HG03280 (cell line): ENCODE measurements at regions not wholly inside any gene's neighbourhood (a gene's known extent, or its start where the extent isn't known, plus 50 kb on each side); places are given as distances from the start of the nearest gene placed in this dataset.

ENCODE experiments used
- ATAC-seq: cut with Tn5 transposase; IDR thresholded peaks from one replicate; pipeline ENCODE4 v1.9.1; 2021; ENCODE audit warnings: mild to moderate bottlenecking, moderate library complexity; ENCODE audit not compliant: unreplicated experiment

DNA sequence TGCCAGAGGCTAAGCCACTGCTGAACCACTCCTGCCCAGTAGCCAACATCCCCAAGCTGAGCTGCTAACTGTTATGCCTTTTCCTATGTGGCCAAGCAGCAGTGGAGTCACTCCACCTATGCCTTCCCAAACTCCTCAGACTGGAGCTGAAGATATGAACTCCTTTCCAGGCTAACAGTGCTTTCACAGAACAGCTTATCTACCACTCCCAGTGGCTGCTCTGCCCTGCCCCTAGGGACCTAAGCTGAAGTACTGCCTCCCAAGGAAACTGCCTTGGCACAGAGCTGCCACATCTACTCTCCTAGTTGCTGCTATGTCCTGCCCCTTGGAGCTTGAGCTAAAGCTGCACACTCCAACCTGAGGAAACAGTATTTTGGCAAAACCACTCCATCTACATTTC lies 275.9 kb downstream of the RBM43 start:
- no peak for ATAC-seq

DNA sequence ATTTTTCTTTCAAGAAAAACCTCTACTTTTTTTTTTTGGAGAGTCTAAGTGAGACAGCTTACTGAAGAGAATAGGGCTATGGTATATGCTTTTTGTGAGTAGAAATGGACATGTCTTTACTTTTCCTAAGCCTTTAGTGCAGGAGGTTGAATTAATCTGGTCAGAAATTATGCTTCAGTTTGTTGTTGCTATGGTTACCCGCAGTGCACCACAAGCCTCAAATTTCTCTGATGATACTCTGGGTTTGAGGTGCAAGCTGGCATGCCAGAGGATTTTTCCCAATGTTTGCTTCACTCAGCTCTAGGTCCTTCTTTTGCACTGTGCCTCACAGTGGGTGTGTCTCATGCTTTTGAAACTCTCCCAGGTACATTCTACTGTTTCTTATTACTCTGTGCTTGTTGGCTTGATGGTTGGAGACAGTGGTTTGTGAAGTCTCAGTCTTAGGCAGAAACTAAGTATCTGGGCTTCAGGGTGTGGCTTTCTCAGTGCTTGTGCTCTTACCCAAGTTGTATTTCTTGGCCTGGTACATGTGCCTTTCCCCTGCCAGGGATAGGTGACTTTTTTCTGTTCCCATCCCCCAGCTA lies 278.3 kb downstream of the RBM43 start:
- no peak for ATAC-seq

DNA sequence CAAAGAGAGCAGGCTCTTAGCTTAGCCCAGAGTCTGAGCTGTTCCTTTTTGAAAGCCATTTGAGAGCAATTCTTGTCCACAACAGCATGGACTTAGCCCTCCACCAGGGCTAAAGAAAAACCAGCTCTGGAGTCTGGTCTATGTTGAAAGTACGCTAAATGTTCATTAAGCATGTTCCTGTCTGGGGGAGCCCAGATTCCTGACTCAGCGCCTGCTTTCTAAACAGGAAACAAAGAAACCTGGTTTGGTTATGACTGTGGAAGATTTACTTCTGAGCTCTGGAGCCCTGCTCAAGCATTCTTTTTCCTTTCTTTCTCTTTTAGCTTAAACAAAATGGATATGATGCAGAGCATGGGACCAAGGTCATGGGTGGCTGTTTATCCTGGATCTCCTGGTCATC lies 279.8 kb downstream of the RBM43 start:
- ATAC-seq = no peak

DNA sequence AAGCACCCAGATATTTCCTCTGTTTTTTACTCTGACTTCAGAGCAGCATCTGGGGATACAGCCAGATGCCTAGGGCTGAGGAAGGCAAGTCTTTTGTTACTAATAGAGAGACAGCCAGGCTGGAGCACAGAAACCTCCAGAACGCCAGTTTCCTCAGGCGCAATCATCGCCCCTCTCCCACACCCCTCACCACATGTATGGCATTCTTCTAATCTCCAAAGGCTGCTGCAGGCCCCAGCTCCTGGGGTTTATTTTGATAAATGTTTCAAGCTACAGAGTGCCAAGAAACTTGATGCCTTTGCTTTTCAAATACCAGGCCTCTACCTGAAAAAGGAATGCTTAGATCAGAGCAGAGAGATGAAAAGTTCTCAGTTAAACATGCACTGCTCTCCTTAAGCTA lies 283.6 kb downstream of the RBM43 start:
- ATAC-seq = no peak

DNA sequence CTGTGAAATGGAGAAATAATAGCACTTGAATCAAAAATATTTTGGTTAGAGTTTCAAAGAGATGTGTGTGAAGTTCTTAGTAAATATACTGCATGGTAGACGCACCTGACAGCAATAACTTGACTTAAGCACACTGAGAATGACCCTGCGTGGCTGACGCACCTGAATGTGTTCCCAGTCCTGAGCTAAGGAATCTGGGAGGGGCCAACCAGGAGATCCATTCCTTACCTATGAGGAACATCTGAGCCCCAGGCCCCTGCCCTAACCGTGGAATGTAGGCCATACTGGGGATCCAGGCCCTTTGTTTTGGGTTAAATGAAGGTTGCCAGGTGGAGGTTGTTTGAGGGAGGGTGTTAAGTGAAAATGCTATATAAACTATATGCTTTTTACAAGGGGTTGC lies 284.4 kb downstream of the RBM43 start:
- no peak for ATAC-seq

DNA sequence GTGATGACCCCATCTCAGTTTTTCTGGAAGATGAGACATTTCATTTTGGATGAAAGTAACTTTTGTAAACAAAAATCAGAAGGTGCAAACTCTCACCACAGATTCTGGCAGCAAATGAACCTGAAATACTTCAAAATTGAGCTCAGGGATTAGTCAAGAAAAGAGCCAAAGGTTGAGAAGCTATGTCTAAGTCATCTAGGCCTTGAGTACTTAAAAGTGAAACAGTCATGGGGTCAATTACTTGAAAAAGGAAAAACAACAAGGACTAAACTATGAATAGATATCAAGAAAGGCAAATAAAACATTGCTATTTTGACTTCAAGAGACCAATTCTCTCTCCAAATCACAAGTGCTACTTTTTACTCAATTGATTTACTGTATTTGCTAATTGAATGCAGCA lies 285.1 kb downstream of the RBM43 start:
- no peak for ATAC-seq

DNA sequence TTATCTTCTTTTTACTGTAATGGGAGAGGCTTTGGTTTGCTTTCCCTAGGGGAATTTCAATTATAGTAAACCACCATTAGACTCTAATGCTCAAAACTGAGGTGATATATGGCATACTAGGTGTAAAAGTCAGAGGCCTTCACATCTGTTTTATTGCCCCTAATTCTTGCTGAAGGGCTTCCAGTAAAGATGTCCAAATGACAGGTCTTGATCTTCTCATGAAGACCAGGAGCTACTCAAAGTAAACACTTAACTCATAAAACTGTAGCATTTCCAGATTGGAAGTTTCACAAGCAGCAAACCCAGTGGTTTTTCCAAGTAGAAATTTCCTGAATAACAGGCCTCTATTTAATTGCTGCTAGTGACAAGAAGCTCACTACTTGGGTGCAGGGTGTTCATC lies 286.8 kb downstream of the RBM43 start:
- no peak for ATAC-seq

DNA sequence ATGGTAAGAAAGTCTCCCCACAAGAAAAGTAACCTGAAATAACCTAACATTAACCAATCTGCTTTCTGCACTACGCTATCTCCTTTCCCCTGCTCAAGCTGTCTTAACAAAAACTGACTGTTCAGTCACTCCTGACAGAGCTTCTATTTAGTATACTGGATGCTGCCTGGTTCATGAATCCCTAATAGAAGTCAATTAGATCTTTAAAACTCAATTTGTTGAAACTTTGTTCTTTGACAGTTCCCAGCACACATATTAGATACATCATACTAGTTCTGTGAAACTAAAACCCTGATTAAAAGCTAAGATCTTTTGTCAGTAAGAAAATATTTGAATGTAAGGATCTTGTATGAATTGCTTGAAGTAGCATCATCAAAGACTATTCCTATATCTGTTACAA lies 287.4 kb downstream of the RBM43 start:
- ATAC-seq = no peak

DNA sequence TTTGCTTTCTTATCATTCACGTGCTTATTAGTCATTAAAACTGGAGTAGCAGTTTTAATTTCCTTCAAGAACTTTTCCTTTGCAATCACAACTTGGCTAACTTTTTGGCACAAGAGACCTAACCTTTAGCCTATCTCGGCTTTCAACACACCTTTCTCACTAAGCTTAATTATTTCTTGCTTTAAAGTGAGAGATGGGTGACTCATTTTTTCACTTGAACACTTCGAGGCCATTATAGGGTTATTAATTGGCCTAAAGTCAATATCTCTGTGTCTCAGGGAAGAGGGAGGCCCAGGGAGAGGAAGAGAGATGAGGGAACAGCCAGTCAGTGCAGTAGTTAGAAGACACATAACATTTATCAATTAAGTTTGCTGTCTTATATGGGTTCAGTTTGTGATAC lies 289.8 kb downstream of the RBM43 start:
- ATAC-seq = no peak

DNA sequence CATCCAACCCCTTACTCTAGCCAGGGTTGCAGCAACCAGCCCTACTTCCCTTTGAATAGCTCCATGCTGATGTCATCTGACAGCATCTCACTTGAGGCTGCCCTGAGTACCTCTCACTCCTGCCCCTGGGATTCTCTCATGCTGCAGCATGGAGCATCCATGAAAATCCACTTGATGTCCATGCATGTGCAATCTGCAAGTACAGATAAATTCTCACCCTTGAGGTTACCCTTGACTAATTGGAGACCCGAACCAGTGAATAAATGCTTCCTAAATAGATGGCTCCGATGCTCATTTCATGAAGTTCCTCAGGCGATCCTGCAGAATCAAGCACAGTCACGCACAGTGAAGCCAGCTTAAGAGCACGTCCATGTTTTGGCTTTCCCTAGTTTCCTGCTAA lies 298.3 kb downstream of the RBM43 start:
- ATAC-seq = no peak

DNA sequence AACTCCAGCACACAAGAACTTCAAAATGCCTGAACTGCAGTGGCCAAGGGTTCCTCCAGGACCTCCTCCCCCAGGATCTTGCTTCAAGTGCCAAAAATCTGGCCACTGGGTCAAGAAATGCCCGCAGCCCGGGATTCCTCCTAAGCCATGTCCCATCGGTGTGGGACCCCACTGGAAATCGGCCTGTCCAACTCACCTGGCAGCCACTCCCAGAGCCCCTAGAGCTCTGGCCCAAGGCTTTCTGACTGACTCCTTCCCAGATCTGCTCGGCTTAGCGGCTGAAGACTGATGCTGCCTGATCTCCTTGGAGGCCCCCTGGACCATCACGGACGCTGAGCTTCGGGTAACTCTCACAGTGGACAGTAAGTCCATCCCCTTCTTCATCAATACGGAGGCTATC lies 306.4 kb downstream of the RBM43 start:
- ATAC-seq = no peak

DNA sequence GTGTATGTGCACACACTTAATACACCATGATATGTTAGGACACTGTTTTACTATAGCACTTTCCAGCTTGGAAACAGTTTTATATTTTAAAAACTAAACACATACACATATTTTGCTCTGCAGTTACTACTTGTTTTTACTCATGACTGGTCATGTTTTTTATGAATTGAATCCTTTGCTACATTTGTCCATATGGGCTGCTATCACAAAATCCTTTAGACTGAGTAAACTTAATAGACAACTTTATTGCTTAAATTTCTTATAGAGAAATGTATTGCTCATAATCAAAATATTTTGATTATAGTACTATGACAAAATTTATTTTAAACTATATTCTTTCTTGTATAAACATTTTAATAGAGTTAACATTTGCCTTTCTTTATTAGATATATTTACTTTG lies 314.8 kb downstream of the RBM43 start:
- no peak for ATAC-seq

DNA sequence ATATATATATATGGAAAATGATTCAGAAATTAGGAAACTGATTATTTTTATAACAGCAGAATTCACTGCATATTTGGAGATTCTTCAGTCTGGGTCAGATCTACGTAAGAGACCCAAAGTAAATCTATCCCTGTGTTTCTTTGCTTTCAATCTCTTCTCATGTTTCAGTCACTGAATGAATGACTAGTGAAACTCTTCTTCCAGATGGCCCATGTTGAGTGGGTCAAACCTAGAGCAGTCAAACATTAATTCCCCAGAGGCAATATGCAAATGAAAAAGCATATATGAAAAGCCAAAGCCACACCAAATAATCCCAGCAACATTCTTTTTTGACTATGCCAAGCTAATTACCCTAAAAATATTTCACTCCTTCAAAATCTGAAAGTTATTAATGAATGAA lies 317.3 kb downstream of the RBM43 start:
- ATAC-seq = no peak

DNA sequence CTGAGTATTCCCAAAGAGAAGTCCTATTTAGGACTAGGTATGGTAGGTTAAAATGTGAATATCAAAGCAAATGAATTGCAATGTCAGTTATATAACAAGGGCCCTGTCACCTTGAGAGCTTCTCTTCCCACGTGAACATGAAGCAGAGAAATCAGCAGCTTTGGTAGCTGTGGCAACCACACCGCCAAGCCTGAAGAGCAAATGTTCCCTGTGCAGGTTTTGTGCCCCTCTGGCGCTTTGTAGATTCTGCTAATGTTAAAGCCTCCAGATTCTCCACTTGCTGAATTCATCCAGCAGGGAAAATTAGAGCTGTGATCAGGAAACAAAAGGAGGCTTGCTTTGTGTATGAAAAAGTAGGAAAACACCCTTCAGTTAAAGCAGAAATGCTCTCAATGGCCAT lies 322.6 kb downstream of the RBM43 start:
- no peak for ATAC-seq

DNA sequence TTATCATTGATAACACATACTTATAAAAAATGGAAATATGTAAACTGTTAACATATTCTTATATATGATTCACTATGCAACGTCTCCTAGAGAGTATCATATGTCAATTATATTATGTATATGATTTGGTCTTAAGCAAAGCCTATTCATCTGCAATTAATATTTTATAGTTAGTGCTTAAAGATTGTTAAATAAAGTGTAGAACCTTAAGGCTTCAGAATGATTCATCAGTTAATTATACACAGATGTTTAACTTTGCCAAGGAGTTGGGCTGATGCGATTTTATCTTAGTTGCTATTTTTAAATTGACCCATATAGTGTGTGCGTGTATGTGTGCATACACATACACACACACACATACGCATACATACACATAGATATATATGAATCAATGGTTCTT lies 323.1 kb downstream of the RBM43 start:
- no peak for ATAC-seq

DNA sequence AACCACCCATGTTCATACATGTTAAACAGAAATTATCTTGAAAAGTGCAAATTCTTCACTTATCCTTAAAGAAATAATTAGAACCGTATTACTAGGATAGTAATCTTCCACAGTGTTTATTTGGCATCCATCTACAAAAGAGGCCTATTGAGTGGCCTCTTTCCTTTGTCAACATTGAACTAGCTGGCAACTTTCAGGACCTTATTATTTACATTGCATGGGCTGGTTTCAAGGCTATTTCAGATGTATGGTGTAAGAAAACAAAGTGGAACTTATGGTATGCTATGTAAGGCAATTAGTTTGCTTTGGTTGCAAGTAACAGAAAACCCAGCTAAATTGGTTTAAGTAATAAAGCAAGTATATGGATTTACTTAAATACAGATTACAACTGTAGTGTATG lies 324.6 kb downstream of the RBM43 start:
- ATAC-seq = no peak

DNA sequence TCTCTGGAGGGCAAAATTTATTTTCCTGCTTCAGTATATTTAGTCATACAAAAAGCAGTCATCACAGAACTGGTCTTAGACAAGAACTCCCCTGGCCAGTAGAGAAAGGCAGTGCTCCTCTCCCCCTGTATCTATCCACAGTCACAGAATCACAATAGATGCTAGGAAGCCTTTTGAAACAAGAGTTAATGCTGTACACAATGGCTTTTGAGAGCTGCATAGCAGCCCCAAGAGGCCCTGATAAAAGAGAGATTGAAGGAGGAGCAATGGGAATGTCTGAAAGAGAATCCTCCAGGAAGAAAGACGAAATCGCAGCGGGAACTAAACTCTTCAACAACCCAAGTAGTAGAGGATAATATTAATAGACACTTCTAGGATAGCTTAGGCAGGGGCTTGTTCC lies 330.2 kb downstream of the RBM43 start:
- no peak for ATAC-seq

DNA sequence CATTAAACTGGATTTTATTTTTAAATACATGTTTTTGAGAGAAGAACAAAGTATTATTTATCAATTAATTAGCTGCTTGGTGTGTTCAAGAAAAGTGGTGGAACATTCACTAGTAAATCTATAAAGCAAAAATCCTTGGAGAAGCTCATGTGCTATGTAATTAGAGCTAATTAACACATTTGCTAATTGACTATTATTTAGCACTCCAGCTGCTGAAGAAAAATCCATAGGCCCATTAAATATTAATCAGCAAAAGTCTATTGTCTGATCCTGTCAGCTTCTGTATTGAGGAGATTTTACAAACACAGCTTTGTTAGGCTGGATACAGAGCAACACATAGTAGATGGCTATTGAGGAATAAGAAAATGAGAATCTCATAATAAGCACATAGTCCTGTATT lies 336.1 kb downstream of the RBM43 start:
- ATAC-seq = no peak

DNA sequence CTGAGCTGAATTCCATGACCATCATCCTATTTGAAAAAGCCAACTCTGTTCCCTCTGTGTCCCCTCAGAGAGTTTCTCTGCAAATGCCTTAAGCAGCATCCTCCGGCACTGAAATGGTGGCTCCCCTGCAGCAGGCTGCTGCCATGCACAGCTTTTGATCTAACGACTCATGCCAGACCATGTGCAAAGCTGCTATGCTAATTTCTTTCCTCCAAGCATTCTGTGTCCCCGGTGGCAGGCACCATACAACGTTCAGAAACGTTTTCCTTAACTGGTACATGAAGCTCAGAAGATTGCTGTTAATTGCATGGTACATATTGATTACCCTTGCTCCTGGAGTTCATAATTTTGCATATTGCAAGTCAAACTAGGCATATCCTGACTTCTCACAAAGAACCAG lies 336.8 kb downstream of the RBM43 start:
- ATAC-seq = no peak

DNA sequence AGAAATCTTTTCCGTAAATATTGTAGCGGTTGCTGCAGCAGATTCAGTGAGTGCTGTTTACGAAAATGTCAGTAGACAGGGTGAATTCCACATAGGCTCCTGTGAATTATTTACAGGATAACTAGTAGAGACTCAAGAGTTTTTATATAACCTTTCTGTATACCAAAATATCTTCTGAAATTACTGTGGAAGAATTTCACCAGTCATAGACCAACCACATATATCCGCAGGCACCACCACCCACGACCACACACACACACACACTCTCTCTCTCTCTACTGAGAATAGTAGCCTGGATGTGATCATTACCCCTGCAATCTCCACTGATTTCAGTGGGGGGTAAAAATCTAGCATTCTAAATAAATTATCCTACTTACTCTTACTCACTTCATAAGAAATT lies 341.8 kb downstream of the RBM43 start:
- no peak for ATAC-seq

DNA sequence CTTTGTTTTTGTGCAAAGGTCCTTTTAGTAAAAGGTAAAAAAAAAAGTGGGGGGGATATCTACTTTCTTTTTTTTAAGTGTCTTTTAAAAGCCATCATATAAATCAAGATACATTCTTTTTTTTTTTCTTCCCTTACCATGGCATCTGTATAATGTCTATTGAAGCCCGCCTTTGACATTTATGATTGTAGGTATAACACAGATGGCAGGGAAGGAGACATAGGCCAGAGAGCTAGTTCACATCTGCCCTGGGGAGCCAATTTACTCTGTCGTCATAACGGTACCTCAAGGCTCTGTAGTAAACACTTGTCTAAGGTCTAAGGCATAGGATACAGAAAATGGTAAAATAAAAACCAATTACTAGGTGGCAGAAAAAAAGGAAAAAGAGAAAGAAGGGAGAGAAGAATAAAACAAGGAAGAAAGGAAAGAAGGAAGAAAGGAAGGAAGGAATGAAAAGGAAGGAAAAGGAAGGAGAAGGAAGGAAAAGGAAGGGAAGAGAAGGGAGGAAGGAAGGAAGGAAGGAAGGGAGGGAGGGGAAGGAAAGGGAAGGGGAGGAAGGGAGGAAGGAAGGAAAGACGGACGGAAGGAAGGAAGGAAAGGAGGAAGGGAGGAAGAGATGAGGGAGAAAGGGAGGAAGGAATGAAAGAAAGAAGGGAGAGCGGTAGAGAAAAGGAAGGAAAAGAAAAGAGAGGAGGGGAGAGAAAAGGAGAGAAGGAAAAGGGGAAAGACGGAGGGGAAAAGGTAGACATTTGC lies 343.5 kb downstream of the RBM43 start:
- ATAC-seq = no peak

DNA sequence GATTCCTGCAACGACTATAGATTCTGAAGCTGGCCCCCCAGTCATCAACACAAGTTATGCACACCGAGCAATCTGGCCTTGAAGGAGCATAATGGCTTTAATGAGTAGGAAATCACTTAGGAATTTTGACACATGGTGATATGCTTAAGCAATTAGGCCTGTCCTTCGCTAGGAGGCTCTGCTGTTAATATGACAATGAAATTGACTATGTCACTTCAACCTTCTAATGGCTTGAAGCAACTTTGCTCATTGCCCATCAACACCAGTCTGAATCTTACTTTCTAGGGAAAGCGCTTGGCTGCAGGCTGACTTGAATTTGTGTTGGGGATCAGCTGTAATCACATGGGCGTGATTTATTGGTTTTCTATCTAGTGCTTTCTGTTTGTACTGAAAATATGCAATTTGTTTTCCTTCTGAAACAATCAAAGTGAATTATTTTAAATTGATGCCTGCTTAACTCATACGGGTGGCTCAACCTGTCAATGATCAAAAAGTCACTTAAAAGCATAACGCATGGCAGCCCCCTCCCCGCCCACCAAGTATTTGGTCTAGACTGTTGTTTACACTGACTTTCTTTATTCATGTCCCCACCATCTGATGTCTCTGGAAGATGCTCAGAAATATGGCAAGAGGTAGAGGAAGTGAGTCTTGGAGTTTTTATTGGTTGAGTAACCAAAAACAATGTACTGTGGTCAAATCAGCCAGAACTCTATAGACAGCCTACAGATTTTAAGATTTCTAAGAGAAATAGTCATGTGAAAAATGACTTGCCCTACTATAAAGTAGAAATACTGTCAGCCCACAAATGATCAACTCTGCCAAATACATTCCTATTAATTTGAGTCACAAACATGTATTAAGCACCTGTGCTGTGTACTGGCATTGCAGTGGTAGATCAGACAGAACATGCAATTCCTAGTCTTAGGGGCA lies 344.9 kb downstream of the RBM43 start:
- no peak for ATAC-seq
